ENCODE measurements at regions not wholly inside any gene's neighbourhood (a gene's known extent, or its start where the extent isn't known, plus 50 kb on each side); places are given as distances from the start of the nearest gene placed in this dataset.
A peak's percentile ranks its signal among the peaks of the same experiment; 100 is the strongest.

GRCh38 chr15:25515633-25516032 is 76.8 kb upstream of the UBE3A start:
- no peaks in the 10 kb centered on the region for H3K27me3 Mint-ChIP-seq (ENCODE audit: low read depth)
- H3K4me1 Mint-ChIP-seq: peaks cover 6% of the 10 kb centered on the region
- no peak for TF ChIP-seq CTCF (IDR thresholded peaks at IDR 0.05; ENCODE audit: unreplicated experiment)
- peaks cover 5% of the 10 kb centered on the region for H3K9me3 Mint-ChIP-seq
- no peaks in the 10 kb centered on the region for H3K36me3 Mint-ChIP-seq
- no peak for DNase-seq (ENCODE audit: low spot score in 2 of 2, unreplicated experiment in 2 of 2)
- H3K27ac Mint-ChIP-seq: no peak overlapping the region
- no peak overlapping the region for H3K4me3 Mint-ChIP-seq

DNA sequence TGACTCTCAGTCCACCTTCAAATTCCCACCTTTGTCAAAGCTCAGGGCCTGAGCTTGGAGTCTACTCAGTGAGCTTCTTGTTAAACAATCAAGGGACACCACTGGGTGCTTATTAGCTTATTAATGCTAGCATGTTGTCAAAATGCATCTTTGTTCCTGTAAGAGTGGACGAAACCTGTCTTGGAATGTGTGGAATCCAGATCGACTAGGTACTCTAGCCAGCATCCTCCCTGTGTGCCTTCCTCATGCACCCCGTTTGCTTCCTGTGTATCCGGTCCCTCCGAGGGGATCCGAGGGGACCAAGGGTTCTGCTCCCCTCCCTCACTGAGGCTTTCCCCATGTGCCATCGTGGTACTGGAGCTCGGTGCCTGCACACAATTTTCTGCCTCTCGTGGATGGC is 75.7 kb upstream of the UBE3A start:
- Mint-ChIP-seq H3K4me1 (peaks cover 6% of the 10 kb centered on the region), H3K9me3 (peaks cover 5% of the 10 kb centered on the region), H3K4me3 (no peak overlapping the region), H3K36me3 (no peaks in the 10 kb centered on the region), H3K27me3 (ENCODE audit: low read depth) (no peaks in the 10 kb centered on the region), H3K27ac (no peak overlapping the region)
- TF ChIP-seq CTCF (IDR thresholded peaks at IDR 0.05; ENCODE audit: unreplicated experiment): no peak
- no peak for DNase-seq (ENCODE audit: low spot score in 2 of 2, unreplicated experiment in 2 of 2)

DNA sequence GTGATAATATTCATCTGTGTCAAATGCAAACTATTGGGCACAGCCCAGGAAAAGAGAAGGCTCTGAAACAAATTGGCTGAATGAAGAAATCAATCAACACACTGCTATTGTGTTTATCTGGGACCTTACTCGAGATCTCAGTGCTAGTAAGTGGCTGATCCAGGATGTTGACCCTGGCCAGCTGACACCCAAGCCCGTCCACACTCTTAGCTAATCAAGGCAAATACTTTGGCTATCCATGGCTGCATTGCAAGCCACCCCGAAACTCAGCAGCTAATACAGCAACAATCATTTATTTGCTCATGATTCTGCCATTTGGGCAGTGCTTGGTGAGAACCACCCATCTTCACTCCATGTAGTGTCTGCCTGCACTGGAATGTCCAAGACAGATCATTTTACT is 74.1 kb upstream of the UBE3A start:
- Mint-ChIP-seq H3K9me3 (peaks cover 5% of the 10 kb centered on the region), H3K27ac (no peak overlapping the region), H3K4me1 (peaks cover 6% of the 10 kb centered on the region), H3K36me3 (no peaks in the 10 kb centered on the region), H3K27me3 (ENCODE audit: low read depth) (peaks cover 2% of the 10 kb centered on the region), H3K4me3 (no peak overlapping the region)
- TF ChIP-seq CTCF (IDR thresholded peaks at IDR 0.05; ENCODE audit: unreplicated experiment): no peak
- DNase-seq (ENCODE audit: low spot score in 2 of 2, unreplicated experiment in 2 of 2): no peak

DNA sequence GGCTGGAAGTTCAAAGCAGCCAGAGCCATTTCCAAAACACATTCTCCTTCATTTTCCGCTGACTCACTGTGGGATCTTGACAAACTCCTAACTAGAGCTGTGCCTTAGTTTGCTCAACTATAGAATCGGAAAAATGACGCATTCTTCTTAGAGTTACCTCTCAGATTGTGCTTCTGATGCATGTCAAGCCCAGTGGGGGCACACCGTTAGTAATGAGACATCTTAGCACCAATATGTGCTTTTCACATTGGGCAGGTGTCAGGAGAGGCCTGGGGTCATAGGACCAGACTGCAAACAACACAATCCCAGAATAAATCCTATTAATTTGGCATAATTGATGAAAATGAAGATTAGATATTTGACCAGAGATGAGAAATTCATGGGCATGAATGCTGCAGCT is 71.3 kb upstream of the UBE3A start:
- Mint-ChIP-seq H3K4me3 (no peak overlapping the region), H3K27me3 (ENCODE audit: low read depth) (peaks cover 6% of the 10 kb centered on the region), H3K9me3 (peaks cover 5% of the 10 kb centered on the region), H3K27ac (no peak overlapping the region), H3K36me3 (no peaks in the 10 kb centered on the region), H3K4me1 (peaks cover 6% of the 10 kb centered on the region)
- no peak for DNase-seq (ENCODE audit: low spot score in 2 of 2, unreplicated experiment in 2 of 2)
- no peak for TF ChIP-seq CTCF (IDR thresholded peaks at IDR 0.05; ENCODE audit: unreplicated experiment)

GRCh38 chr15:25509703-25510102 is 70.9 kb upstream of the UBE3A start:
- H3K4me3 Mint-ChIP-seq: no peak overlapping the region
- peaks cover 5% of the 10 kb centered on the region for H3K4me1 Mint-ChIP-seq
- H3K27ac Mint-ChIP-seq: no peak overlapping the region
- no peak for TF ChIP-seq CTCF (IDR thresholded peaks at IDR 0.05; ENCODE audit: unreplicated experiment)
- no peaks in the 10 kb centered on the region for H3K36me3 Mint-ChIP-seq
- H3K27me3 Mint-ChIP-seq (ENCODE audit: low read depth): peaks cover 6% of the 10 kb centered on the region
- DNase-seq (ENCODE audit: low spot score in 2 of 2, unreplicated experiment in 2 of 2): no peak
- peaks cover 5% of the 10 kb centered on the region for H3K9me3 Mint-ChIP-seq

- Mint-ChIP-seq H3K36me3 (no peaks in the 10 kb centered on the region), H3K27ac (no peak overlapping the region), H3K4me1 (peaks cover 3% of the 10 kb centered on the region), H3K27me3 (ENCODE audit: low read depth) (peaks cover 6% of the 10 kb centered on the region), H3K9me3 (peaks cover under 1% of the 10 kb centered on the region), H3K4me3 (no peak overlapping the region)
- TF ChIP-seq CTCF (IDR thresholded peaks at IDR 0.05; ENCODE audit: unreplicated experiment): peak; percentile 25
- DNase-seq (ENCODE audit: low spot score in 2 of 2, unreplicated experiment in 2 of 2): no peak
Observed at GRCh38 chr15:25508369-25509002, 69.7 kb upstream of the UBE3A start.

All from mesothelial cell of epicardium (in vitro differentiated cells).